AML-193 (cell line): ENCODE measurements at regions not wholly inside any gene's neighbourhood (a gene's known extent, or its start where the extent isn't known, plus 50 kb on each side); places are given as distances from the start of the nearest gene placed in this dataset.

ENCODE experiments used
- DNase-seq, 2 experiments: peaks; one replicate each; lab custom pipeline; 2025; lab: John Stamatoyannopoulos, UW

GRCh38 chr3:28816017-28816416 lies 464.9 kb upstream of the RBMS3 start:
- DNase-seq: no peak

- no peak for DNase-seq
Observed at GRCh38 chr3:28824316-28824715, 456.6 kb upstream of the RBMS3 start.

GRCh38 chr3:28826840-28827239 lies 454.0 kb upstream of the RBMS3 start:
- no peak for DNase-seq

GRCh38 chr3:28835249-28835648 lies 445.6 kb upstream of the RBMS3 start:
- DNase-seq: no peak

GRCh38 chr3:28835751-28836150 lies 445.1 kb upstream of the RBMS3 start:
- no peak for DNase-seq

GRCh38 chr3:28836199-28836598 lies 444.7 kb upstream of the RBMS3 start:
- no peak for DNase-seq

GRCh38 chr3:28840976-28841376 lies 439.9 kb upstream of the RBMS3 start:
- no peak for DNase-seq

GRCh38 chr3:28841441-28841840 lies 439.4 kb upstream of the RBMS3 start:
- DNase-seq: no peak

- DNase-seq: no peak
Observed at GRCh38 chr3:28844298-28845005, 436.4 kb upstream of the RBMS3 start.

- DNase-seq: no peak
Observed at GRCh38 chr3:28845006-28845324, 435.9 kb upstream of the RBMS3 start.

GRCh38 chr3:28846971-28847478 lies 433.8 kb upstream of the RBMS3 start:
- no peak for DNase-seq

GRCh38 chr3:28847736-28848135 lies 433.1 kb upstream of the RBMS3 start:
- no peak for DNase-seq

- DNase-seq: no peak
Observed at GRCh38 chr3:28850186-28850585, 430.7 kb upstream of the RBMS3 start.

GRCh38 chr3:28853830-28854229 lies 427.0 kb upstream of the RBMS3 start:
- DNase-seq: peak in 1 of 2 experiments; percentile 4

GRCh38 chr3:28856796-28857195 lies 424.1 kb upstream of the RBMS3 start:
- no peak for DNase-seq

GRCh38 chr3:28859897-28860296 lies 421.0 kb upstream of the RBMS3 start:
- no peak for DNase-seq

- DNase-seq: peak; percentile 51 to 63
Observed at GRCh38 chr3:28860307-28860706, 420.6 kb upstream of the RBMS3 start.

GRCh38 chr3:28863186-28863585 lies 417.7 kb upstream of the RBMS3 start:
- DNase-seq: no peak

- no peak for DNase-seq
Observed at GRCh38 chr3:28867836-28868235, 413.0 kb upstream of the RBMS3 start.

GRCh38 chr3:28868897-28869296 lies 412.0 kb upstream of the RBMS3 start:
- no peak for DNase-seq

GRCh38 chr3:28877912-28878311 lies 403.0 kb upstream of the RBMS3 start:
- no peak for DNase-seq

GRCh38 chr3:28890373-28890772 lies 390.5 kb upstream of the RBMS3 start:
- DNase-seq: no peak

GRCh38 chr3:28891485-28891884 lies 389.4 kb upstream of the RBMS3 start:
- no peak for DNase-seq

GRCh38 chr3:28900301-28900700 lies 380.6 kb upstream of the RBMS3 start:
- no peak for DNase-seq
